Activated CD8-positive, alpha-beta T cell treated with anti-CD3 and anti-CD28 coated beads for 36 hours (primary cell): ENCODE measurements at regions not wholly inside any gene's neighbourhood (a gene's known extent, or its start where the extent isn't known, plus 50 kb on each side); places are given as distances from the start of the nearest gene placed in this dataset.

Experiments used
- ATAC-seq: fragments of 200-7000 bp; cut with Tn5 transposase; one replicate; pipeline ENCODE4 v1.10.0; 2021; ENCODE audit warnings: mild to moderate bottlenecking, moderate library complexity
- CTCF ChIA-PET: fragments of 350-600 bp; sonication (Branson Sonifier 250); formaldehyde crosslinking; loops from one replicate; lab custom pipeline; 2021; ENCODE audit warnings: antibody characterized with exemption; lab: Charles Lee
- POLR2A ChIA-PET: fragments of 350-600 bp; sonication (Branson Sonifier 250); formaldehyde crosslinking; loops from one replicate; lab custom pipeline; 2021; ENCODE audit warnings: antibody characterized with exemption; lab: Charles Lee
- DNase-seq: peaks from one replicate; pipeline ENCODE4 v3.0.0-alpha.2; 2020
- H3K27ac Mint-ChIP-seq: one replicate; pipeline ENCODE4 v1.8.0; 2021; ENCODE audit warnings: mild to moderate bottlenecking, mixed read lengths
- H3K27me3 Mint-ChIP-seq: one replicate; pipeline ENCODE4 v1.8.0; 2021; ENCODE audit warnings: mixed read lengths
- H3K36me3 Mint-ChIP-seq: one replicate; pipeline ENCODE4 v1.8.0; 2021; ENCODE audit warnings: low read depth, mixed read lengths
- H3K4me1 Mint-ChIP-seq: one replicate; pipeline ENCODE4 v1.8.0; 2021; ENCODE audit warnings: low read depth, mixed read lengths
- H3K4me3 Mint-ChIP-seq: one replicate; pipeline ENCODE4 v1.8.0; 2021; ENCODE audit warnings: mild to moderate bottlenecking, moderate library complexity, mixed read lengths
- H3K9me3 Mint-ChIP-seq: one replicate; pipeline ENCODE4 v1.8.0; 2021; ENCODE audit warnings: mixed read lengths
- CTCF ChIP-seq: fragments of 200-600 bp; IDR thresholded peaks from one replicate; pipeline ENCODE4 v1.8.0; 2022; ENCODE audit warnings: antibody characterized with exemption, mild to moderate bottlenecking
- intact Hi-C: fragments of 100-400 bp; cut with micrococcal nuclease; formaldehyde crosslinking; loops from one replicate; pipeline ENCODE4 v1.10.0; 2022

- Mint-ChIP-seq H3K27ac (peak overlapping the region; percentile 69), H3K27me3 (peaks cover 2% of the 10 kb centered on the region), H3K9me3 (peaks cover 4% of the 10 kb centered on the region), H3K36me3 (no peaks in the 10 kb centered on the region), H3K4me1 (peaks cover 22% of the 10 kb centered on the region), H3K4me3 (no peak overlapping the region)
- TF ChIP-seq CTCF, result no peak
- DNase-seq (no peak), ATAC-seq (peak; percentile 45)
- CTCF ChIA-PET, result interaction anchor here (0.7 to 1.8 kb wide), 4 partner anchors 10 to 305 kb away, joined by 3 to 4 read pairs (median 3); no protein-coding TSS in a partner anchor
- intact Hi-C loops, result no loop called here
- POLR2A ChIA-PET, result interaction anchor here (1.3 to 1.4 kb wide), 2 partner anchors 23 to 76 kb away, joined by 3 to 5 read pairs; no protein-coding TSS in a partner anchor
Measured at GRCh38 chr12:89156862-89157262, 195.4 kb downstream of the DUSP6 start.

DNA sequence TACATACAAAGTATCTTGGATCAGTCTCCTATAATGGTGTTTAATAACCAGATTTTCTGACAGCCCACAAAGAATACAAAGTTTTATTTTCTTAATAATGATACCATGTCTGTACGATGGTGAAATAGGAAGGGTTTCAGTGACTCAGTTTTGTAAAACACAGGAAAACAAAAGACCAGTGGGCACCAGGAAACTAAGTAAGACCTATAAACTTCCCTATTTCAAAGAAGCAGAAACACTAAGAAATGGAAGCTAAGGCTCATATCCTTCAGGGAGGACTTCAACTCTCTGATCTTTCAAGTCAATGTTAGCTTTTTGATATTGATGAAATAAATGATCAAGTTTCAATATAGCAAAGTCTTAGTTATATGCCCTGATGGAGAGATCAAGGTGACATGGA, 196.0 kb downstream of the DUSP6 start:
- intact Hi-C loops, result no loop called here
- peaks cover 22% of the 10 kb centered on the region for H3K4me1 Mint-ChIP-seq
- ChIA-PET POLR2A (interaction anchor here (1.4 kb wide), 1 partner anchor 77 kb away, joined by 5 read pairs; no protein-coding TSS in a partner anchor), CTCF (interaction anchor here (0.6 to 1.8 kb wide), 5 partner anchors 10 to 306 kb away, joined by 3 to 4 read pairs (median 3); no protein-coding TSS in a partner anchor)
- no peaks in the 10 kb centered on the region for H3K36me3 Mint-ChIP-seq
- ATAC-seq (no peak), DNase-seq (no peak)
- H3K27me3 Mint-ChIP-seq, result peaks cover 2% of the 10 kb centered on the region
- H3K27ac Mint-ChIP-seq, result peak overlapping the region; percentile 69
- peaks cover 4% of the 10 kb centered on the region for H3K9me3 Mint-ChIP-seq
- no peak for TF ChIP-seq CTCF
- no peak overlapping the region for H3K4me3 Mint-ChIP-seq

- ATAC-seq (no peak), DNase-seq (no peak)
- H3K4me1 Mint-ChIP-seq, result peaks cover 22% of the 10 kb centered on the region
- H3K27me3 Mint-ChIP-seq, result peaks cover 2% of the 10 kb centered on the region
- no peak overlapping the region for H3K27ac Mint-ChIP-seq
- H3K4me3 Mint-ChIP-seq, result no peak overlapping the region
- ChIA-PET POLR2A (no interaction called here), CTCF (interaction anchor here (0.6 to 1.2 kb wide), 3 partner anchors 11 to 306 kb away, joined by 3 read pairs; no protein-coding TSS in a partner anchor)
- TF ChIP-seq CTCF, result no peak
- H3K9me3 Mint-ChIP-seq, result peaks cover 6% of the 10 kb centered on the region
- intact Hi-C loops, result no loop called here
- H3K36me3 Mint-ChIP-seq, result no peaks in the 10 kb centered on the region
Measured at GRCh38 chr12:89155826-89156225, 196.5 kb downstream of the DUSP6 start.

DNA sequence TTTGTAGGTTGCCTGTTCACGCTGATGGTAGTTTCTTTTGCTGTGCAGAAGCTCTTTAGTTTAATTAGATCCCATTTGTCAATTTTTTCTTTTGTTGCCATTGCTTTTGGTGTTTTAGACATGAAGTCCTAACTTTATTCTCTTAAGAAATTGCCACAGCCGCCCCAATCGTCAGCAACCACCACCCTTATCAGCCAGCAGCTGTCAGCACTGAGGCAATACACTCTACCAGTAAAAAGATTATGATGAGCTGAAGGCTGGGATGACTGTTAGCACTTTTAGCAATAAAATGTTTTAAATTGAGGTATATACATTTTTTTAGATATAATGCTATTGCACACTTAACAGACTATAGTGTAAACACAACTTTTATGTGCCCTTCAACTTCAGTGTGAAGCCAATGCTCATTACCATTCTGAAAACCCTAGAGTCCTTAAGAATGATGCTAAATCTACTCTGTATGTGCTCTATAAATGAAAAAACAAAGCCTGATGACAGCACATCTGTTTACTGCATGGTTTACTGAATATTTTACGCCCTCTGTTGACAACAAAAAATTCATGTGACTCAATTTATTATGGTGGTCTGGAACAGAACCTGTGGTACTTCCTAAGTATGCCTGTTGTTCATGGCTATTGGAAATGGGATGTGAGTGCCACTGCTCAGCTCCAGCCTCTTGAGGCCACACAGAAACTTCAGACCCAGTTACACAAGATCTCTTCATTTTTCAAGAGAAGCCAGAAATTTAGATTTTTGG, 197.4 kb downstream of the DUSP6 start:
- POLR2A ChIA-PET, result no interaction called here
- no peak for TF ChIP-seq CTCF
- H3K4me3 Mint-ChIP-seq, result no peak overlapping the region

DNA sequence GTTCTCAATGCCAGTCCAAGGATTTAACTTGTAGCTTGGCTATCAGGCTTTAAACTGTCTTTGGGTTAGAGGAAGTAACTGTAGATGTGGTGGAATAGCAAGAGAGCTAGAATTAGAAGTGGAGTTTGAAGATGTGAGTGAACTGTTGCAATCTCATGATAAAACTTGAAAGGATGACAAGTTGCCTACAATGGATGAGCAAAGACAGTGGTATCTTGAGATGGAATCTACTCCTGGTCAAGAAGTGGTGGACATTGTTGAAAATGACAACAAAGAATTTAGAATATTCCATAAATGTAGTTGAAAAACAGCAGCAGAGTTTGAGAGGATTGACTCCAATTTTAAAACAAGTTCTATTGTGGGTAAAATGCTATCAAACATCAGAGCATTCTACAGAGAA, 199.0 kb downstream of the DUSP6 start:
- H3K4me1 Mint-ChIP-seq, result peaks cover 22% of the 10 kb centered on the region
- ChIA-PET CTCF (interaction anchor here (1.2 to 1.4 kb wide), 2 partner anchors 9 to 12 kb away, joined by 3 to 4 read pairs; no protein-coding TSS in a partner anchor), POLR2A (no interaction called here)
- TF ChIP-seq CTCF, result no peak
- H3K36me3 Mint-ChIP-seq, result no peaks in the 10 kb centered on the region
- intact Hi-C loops, result no loop called here
- DNase-seq, result no peak
- peaks cover 2% of the 10 kb centered on the region for H3K27me3 Mint-ChIP-seq
- H3K4me3 Mint-ChIP-seq, result no peak overlapping the region
- H3K27ac Mint-ChIP-seq, result no peak overlapping the region
- no peak for ATAC-seq
- peaks cover 7% of the 10 kb centered on the region for H3K9me3 Mint-ChIP-seq

More for the DNA sequence above, 197.4 kb downstream of the DUSP6 start:
- no peaks in the 10 kb centered on the region for H3K36me3 Mint-ChIP-seq
- CTCF ChIA-PET, result interaction anchor here (1.2 kb wide), 1 partner anchor 90 kb away, joined by 3 read pairs; no protein-coding TSS in a partner anchor
- peaks cover 2% of the 10 kb centered on the region for H3K27me3 Mint-ChIP-seq
- H3K4me1 Mint-ChIP-seq, result peaks cover 22% of the 10 kb centered on the region
- intact Hi-C loops, result no loop called here
- ATAC-seq (no peak), DNase-seq (no peak)
- H3K9me3 Mint-ChIP-seq, result peaks cover 7% of the 10 kb centered on the region
- H3K27ac Mint-ChIP-seq, result no peak overlapping the region
